A549 (cell line): ENCODE measurements at regions not wholly inside any gene's neighbourhood (a gene's known extent, or its start where the extent isn't known, plus 50 kb on each side); places are given as distances from the start of the nearest gene placed in this dataset.

Source experiments
- EP300 ChIP-seq, 2 experiments: fragments of >200 bp; sonication (Bioruptor Twin); formaldehyde crosslinking; IDR thresholded peaks; 2 replicates in 1 of 2; 3 replicates in 1 of 2; pipeline ENCODE4 v1.6.1; 2016 to 2017
- POLR2A ChIP-seq: IDR thresholded peaks from 2 replicates; pipeline ENCODE4 v1.6.1; 2012; ENCODE audit warnings: mild to moderate bottlenecking, low read length
- RCOR1 ChIP-seq: fragments of 150-350 bp; IDR thresholded peaks from 2 replicates; pipeline ENCODE4 v1.6.1; 2014; ENCODE audit warnings: antibody characterized with exemption, low read length, low read depth
- TF ChIP-seq, protein P1 (sequence below): fragments of >200 bp; sonication (Bioruptor Twin); formaldehyde crosslinking; IDR thresholded peaks from 3 replicates; pipeline ENCODE4 v1.5.1; 2016

DNA sequence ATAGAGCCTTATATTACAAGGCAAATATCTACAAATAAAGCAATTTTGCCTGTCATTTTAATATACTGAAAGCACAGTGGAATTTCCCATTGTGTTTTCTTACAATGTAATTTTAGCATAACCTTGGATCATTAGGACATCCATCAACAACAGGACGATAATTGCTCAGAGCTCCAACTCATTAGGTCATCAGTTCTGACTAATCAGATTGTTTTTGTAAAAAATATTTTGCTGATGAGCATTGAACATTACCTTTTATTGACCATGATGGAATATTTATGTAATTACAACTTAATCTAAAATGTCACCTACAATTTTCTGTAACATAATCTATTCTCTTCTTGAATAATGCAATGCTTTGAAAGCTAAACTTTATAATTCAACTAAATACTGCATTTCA, 215.3 kb upstream of the DSEL start:
- TF ChIP-seq, protein P1, sequence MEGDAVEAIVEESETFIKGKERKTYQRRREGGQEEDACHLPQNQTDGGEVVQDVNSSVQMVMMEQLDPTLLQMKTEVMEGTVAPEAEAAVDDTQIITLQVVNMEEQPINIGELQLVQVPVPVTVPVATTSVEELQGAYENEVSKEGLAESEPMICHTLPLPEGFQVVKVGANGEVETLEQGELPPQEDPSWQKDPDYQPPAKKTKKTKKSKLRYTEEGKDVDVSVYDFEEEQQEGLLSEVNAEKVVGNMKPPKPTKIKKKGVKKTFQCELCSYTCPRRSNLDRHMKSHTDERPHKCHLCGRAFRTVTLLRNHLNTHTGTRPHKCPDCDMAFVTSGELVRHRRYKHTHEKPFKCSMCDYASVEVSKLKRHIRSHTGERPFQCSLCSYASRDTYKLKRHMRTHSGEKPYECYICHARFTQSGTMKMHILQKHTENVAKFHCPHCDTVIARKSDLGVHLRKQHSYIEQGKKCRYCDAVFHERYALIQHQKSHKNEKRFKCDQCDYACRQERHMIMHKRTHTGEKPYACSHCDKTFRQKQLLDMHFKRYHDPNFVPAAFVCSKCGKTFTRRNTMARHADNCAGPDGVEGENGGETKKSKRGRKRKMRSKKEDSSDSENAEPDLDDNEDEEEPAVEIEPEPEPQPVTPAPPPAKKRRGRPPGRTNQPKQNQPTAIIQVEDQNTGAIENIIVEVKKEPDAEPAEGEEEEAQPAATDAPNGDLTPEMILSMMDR, result no peak
- TF ChIP-seq POLR2A (no peak), RCOR1 (no peak), EP300 (IDR thresholded peaks at IDR 0.05) (no peak)
